ENCODE measurements at regions not wholly inside any gene's neighbourhood (a gene's known extent, or its start where the extent isn't known, plus 50 kb on each side); places are given as distances from the start of the nearest gene placed in this dataset.

DNA sequence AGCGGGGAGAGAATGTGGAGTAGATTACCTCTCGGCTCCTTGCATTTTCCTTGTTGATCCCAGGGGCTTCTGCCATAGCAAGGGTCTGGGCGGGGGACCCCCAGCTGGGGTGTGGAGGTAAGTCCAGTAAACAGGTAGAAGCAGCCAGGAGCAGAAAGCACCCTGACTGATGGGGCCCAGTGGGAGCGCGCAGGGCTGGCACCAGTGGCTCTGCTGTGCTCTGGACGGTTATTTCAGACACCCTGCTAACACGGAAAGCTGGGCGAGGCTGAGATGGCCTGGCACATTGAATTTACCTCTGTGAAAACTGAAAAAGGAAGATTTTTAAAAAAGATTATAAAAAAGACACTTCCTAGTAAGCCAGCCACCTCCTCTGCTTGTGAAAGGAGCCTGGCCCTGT, 88.4 kb upstream of the CALM2 start:
- ChIA-PET POLR2A (no interaction called here), RAD21 (ENCODE audit: unreplicated experiment) (no interaction called here), SMC1A (ENCODE audit: uncharacterized antibody, unreplicated experiment) (interaction anchor here (0.7 to 1.1 kb wide), 2 partner anchors 7 to 320 kb away, joined by 3 to 4 read pairs; no protein-coding TSS in a partner anchor), CTCF (interaction anchor here (0.6 to 5.2 kb wide), 4 partner anchors 8 to 495 kb away, joined by 3 to 28 read pairs (median 3); no protein-coding TSS in a partner anchor)
- no peak for DNase-seq (ENCODE audit: low read depth, low spot score)
- Histone ChIP-seq H3K4me3 (no peak overlapping the region), H4K20me1 (ENCODE audit: control insufficient read depth, insufficient read depth) (no peaks in the 10 kb centered on the region), H3K79me2 (ENCODE audit: control insufficient read depth, insufficient read depth, low read length) (no peaks in the 10 kb centered on the region), H3K36me3 (ENCODE audit: control insufficient read depth in 2 of 2, insufficient read depth in 2 of 2, low read length in 1 of 2) (no peaks in the 10 kb centered on the region), H3K4me2 (ENCODE audit: control insufficient read depth, insufficient read depth) (no peak overlapping the region), H3K9ac (ENCODE audit: control insufficient read depth, insufficient read depth, low read length) (no peak overlapping the region), H2AFZ (ENCODE audit: control insufficient read depth, low read depth, low read length) (no peak overlapping the region), H3K4me1 (ENCODE audit: control insufficient read depth, insufficient read depth, low read length) (no peaks in the 10 kb centered on the region), H3K27me3 (replicated peaks in 1 of 2; ENCODE audit: control insufficient read depth in 2 of 2, insufficient read depth in 2 of 2, low read length in 1 of 2) (no peaks in the 10 kb centered on the region), H3K27ac (ENCODE audit: control insufficient read depth, insufficient read depth) (no peak overlapping the region), H3K9me3 (replicated peaks; ENCODE audit: control insufficient read depth, insufficient read depth, low read length) (no peaks in the 10 kb centered on the region)
- in situ Hi-C loops (cut with MboI) = no loop called here
- ATAC-seq = no peak
- no TSS peak for BruUV-seq (replicated peaks)
- WGBS (ENCODE audit: insufficient coverage, insufficient replicate concordance, low lambda C conversion rate, missing lambda C conversion rate) = 88% methylated on average over 8 of the region's 8 CpGs
- no peak for TF ChIP-seq SPI1 (IDR thresholded peaks at IDR 0.05; ENCODE audit: borderline replicate concordance, insufficient read depth, low read depth, low read length)
- TF ChIP-seq SREBF1 (IDR thresholded peaks at IDR 0.05; ENCODE audit: low read length) = no peak
- TF ChIP-seq NFIC (IDR thresholded peaks at IDR 0.05; ENCODE audit: low read depth, low read length) = no peak
- no peak for TF ChIP-seq KDM1A (IDR thresholded peaks at IDR 0.05; ENCODE audit: borderline replicate concordance)
- TF ChIP-seq, protein P1, sequence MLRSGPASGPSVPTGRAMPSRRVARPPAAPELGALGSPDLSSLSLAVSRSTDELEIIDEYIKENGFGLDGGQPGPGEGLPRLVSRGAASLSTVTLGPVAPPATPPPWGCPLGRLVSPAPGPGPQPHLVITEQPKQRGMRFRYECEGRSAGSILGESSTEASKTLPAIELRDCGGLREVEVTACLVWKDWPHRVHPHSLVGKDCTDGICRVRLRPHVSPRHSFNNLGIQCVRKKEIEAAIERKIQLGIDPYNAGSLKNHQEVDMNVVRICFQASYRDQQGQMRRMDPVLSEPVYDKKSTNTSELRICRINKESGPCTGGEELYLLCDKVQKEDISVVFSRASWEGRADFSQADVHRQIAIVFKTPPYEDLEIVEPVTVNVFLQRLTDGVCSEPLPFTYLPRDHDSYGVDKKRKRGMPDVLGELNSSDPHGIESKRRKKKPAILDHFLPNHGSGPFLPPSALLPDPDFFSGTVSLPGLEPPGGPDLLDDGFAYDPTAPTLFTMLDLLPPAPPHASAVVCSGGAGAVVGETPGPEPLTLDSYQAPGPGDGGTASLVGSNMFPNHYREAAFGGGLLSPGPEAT (IDR thresholded peaks at IDR 0.05; ENCODE audit: low read depth) = no peak
- no peak for TF ChIP-seq YY1 (IDR thresholded peaks at IDR 0.05; ENCODE audit: low read depth, low read length)
- TF ChIP-seq PAX5 (IDR thresholded peaks at IDR 0.05; ENCODE audit: borderline replicate concordance, low read depth, low read length) = no peak
- no peak for TF ChIP-seq TCF7 (IDR thresholded peaks at IDR 0.05; ENCODE audit: borderline replicate concordance)
- TF ChIP-seq, protein P2, sequence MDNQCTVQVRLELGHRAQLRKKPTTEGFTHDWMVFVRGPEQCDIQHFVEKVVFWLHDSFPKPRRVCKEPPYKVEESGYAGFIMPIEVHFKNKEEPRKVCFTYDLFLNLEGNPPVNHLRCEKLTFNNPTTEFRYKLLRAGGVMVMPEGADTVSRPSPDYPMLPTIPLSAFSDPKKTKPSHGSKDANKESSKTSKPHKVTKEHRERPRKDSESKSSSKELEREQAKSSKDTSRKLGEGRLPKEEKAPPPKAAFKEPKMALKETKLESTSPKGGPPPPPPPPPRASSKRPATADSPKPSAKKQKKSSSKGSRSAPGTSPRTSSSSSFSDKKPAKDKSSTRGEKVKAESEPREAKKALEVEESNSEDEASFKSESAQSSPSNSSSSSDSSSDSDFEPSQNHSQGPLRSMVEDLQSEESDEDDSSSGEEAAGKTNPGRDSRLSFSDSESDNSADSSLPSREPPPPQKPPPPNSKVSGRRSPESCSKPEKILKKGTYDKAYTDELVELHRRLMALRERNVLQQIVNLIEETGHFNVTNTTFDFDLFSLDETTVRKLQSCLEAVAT (IDR thresholded peaks at IDR 0.05) = no peak
- no peak for FAIRE-seq
- intact Hi-C loops (cut with micrococcal nuclease; ENCODE audit: unreplicated experiment) = no loop called here

Data from GM12878 (cell line).